Right lobe of liver (tissue), 6 donors: ENCODE measurements at regions not wholly inside any gene's neighbourhood (a gene's known extent, or its start where the extent isn't known, plus 50 kb on each side); places are given as distances from the start of the nearest gene placed in this dataset.

Experiments
- ATAC-seq, 4 donors: fragments of 200-7000 bp; cut with Tn5 transposase; one replicate each; pipeline ENCODE4 v1.9.1; 2020; ENCODE audit warnings: mild to moderate bottlenecking in 4 of 4, moderate library complexity in 4 of 4
- DNase-seq, 3 donors: peaks; one replicate each; pipeline ENCODE4 v3.0.0-alpha.2; 2020
- H3K27ac ChIP-seq, 3 donors: fragments of 200-600 bp; one replicate each; pipeline ENCODE4 v1.8.0; 2022
- H3K27me3 ChIP-seq, 2 donors: fragments of 200-600 bp; one replicate each; pipeline ENCODE4 v1.8.0; 2022
- H3K36me3 ChIP-seq, 4 donors: fragments of 200-600 bp; sonication (generic) in 1 of 4; one replicate each; pipeline versions ENCODE4 v1.5.1 to v1.8.0; 2017 to 2022; ENCODE audit warnings: control low read depth in 1 of 4
- H3K4me1 ChIP-seq, 4 donors: fragments of 200-600 bp; sonication (generic) in 1 of 4; one replicate each; pipeline versions ENCODE4 v1.5.1 to v1.8.0; 2017 to 2022; ENCODE audit warnings: control low read depth in 1 of 4
- H3K4me3 ChIP-seq, 3 donors: fragments of 200-600 bp; one replicate each; pipeline ENCODE4 v1.8.0; 2022
- H3K9me3 ChIP-seq, 4 donors: fragments of 200-600 bp; sonication (generic) in 1 of 4; one replicate each; pipeline versions ENCODE4 v1.5.1 to v1.8.0; 2017 to 2022; ENCODE audit warnings: control low read depth in 1 of 4
- POLR2A ChIP-seq: fragments of 450-650 bp; IDR thresholded peaks from one replicate; pipeline ENCODE4 v1.6.1; 2017; ENCODE audit warnings: antibody characterized with exemption, mild to moderate bottlenecking
- WGBS: methylation state at CpG from one replicate; pipeline ENCODE4 v1.1.6; 2018; ENCODE audit warnings: low coverage, low lambda C conversion rate; ENCODE audit not compliant: insufficient coverage; ENCODE audit errors: missing lambda C conversion rate; 5-methylcytosine and 5-hydroxymethylcytosine counted together
- intact Hi-C, 2 donors: fragments of 100-400 bp; cut with DNase I; formaldehyde crosslinking; loops; one replicate each; pipeline versions ENCODE4 v1.11.2 to v1.14.1; 2022
- TF ChIP-seq, protein P1 (sequence below), 4 donors: fragments of 200-600 bp in 3 of 4; fragments of 450-650 bp in 1 of 4; IDR thresholded peaks; one replicate each; pipeline versions ENCODE4 v1.5.1 to v1.8.0; 2016 to 2022; ENCODE audit warnings: antibody characterized with exemption in 4 of 4, mild to moderate bottlenecking in 2 of 4
- donor health status: DM: no; HTN: yes; CAD: no.
- donor health status: DM: no; HTN: no; CAD: no.
- donor health status: DM: no; HTN: no; CAD: no.
- donor health status: DM: no; HTN: yes; CAD: no.
- donor health status: DM: no; HTN: yes; CAD: no.

DNA sequence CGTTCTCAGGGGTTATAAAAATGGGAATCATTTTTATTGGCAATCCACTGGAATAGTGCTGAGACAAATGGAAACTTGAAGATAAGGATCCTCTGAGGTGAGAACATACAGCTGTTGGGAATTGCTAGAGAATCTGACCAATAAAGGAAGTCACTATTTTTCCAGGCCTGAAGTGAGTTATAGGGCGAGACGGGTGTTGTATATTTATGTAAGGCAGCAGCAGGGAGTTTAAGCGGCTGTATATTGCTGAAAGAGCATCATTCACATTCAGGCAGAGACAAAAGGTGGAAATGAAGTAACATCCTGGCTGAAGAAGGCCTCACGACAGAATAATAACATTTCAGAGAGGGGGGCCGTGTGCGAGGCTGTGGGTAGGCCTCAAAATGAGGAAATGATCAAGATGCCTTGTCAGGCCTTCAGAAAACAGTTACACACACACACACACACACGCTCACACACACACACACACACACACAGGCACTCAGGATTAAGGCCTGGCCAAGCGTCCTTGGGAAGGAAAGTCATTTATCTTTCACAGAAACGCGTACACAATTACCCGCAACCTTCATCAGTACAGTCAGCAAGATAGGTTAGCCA lies 964.9 kb upstream of the NR2F2 start:
- TF ChIP-seq, protein P1, sequence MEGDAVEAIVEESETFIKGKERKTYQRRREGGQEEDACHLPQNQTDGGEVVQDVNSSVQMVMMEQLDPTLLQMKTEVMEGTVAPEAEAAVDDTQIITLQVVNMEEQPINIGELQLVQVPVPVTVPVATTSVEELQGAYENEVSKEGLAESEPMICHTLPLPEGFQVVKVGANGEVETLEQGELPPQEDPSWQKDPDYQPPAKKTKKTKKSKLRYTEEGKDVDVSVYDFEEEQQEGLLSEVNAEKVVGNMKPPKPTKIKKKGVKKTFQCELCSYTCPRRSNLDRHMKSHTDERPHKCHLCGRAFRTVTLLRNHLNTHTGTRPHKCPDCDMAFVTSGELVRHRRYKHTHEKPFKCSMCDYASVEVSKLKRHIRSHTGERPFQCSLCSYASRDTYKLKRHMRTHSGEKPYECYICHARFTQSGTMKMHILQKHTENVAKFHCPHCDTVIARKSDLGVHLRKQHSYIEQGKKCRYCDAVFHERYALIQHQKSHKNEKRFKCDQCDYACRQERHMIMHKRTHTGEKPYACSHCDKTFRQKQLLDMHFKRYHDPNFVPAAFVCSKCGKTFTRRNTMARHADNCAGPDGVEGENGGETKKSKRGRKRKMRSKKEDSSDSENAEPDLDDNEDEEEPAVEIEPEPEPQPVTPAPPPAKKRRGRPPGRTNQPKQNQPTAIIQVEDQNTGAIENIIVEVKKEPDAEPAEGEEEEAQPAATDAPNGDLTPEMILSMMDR (IDR thresholded peaks at IDR 0.05) = no peak
- no peak for TF ChIP-seq POLR2A
- no peaks in the 10 kb centered on the region for H3K4me1 ChIP-seq
- H3K27me3 ChIP-seq = no peaks in the 10 kb centered on the region
- H3K36me3 ChIP-seq = no peaks in the 10 kb centered on the region
- ATAC-seq (peak; percentile 73 to 91 (median 86)), DNase-seq (peak in 1 of 3 donors; percentile 20)
- intact Hi-C loops = loop anchor here in 1 of 2 donors (10.0 kb wide), 1 partner anchor 459 kb away; no protein-coding TSS in a partner anchor
- H3K27ac ChIP-seq = peak overlapping the region in 2 of 3 donors; percentile 8 to 28
- H3K9me3 ChIP-seq = no peaks in the 10 kb centered on the region
- WGBS = 49% methylated on average over 12 of the region's 12 CpGs
- H3K4me3 ChIP-seq = no peak overlapping the region

DNA sequence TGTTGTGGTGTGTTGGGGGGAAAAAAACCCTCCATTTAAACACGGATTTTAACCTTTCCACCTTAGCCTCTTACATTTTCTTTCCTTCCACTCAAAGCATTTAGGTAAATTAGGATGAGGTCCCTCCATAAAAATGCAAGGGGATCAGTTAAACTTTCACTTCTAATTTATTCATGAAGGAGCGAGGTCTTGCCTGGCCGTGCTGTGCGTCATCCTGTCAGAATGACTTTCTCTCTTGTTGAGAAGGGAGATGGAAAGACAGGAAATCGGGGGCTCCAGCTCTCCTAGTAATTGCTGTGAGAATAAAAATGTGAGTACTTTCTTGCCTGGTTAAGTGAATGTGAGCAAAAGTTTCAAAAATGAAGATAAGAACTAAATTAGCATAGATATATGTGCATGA lies 962.3 kb upstream of the NR2F2 start:
- Histone ChIP-seq H3K27me3 (no peaks in the 10 kb centered on the region), H3K27ac (no peak overlapping the region), H3K9me3 (no peaks in the 10 kb centered on the region), H3K36me3 (no peaks in the 10 kb centered on the region), H3K4me3 (no peak overlapping the region), H3K4me1 (no peaks in the 10 kb centered on the region)
- intact Hi-C loops = loop anchor here in 1 of 2 donors (10.0 kb wide), 1 partner anchor 457 kb away; no protein-coding TSS in a partner anchor
- DNase-seq = no peak
- peak in 1 of 4 donors; percentile 15 for ATAC-seq
- TF ChIP-seq POLR2A = no peak
- TF ChIP-seq, protein P1 (IDR thresholded peaks at IDR 0.05) = no peak
- WGBS = 32% methylated on average over 5 of the region's 5 CpGs

DNA sequence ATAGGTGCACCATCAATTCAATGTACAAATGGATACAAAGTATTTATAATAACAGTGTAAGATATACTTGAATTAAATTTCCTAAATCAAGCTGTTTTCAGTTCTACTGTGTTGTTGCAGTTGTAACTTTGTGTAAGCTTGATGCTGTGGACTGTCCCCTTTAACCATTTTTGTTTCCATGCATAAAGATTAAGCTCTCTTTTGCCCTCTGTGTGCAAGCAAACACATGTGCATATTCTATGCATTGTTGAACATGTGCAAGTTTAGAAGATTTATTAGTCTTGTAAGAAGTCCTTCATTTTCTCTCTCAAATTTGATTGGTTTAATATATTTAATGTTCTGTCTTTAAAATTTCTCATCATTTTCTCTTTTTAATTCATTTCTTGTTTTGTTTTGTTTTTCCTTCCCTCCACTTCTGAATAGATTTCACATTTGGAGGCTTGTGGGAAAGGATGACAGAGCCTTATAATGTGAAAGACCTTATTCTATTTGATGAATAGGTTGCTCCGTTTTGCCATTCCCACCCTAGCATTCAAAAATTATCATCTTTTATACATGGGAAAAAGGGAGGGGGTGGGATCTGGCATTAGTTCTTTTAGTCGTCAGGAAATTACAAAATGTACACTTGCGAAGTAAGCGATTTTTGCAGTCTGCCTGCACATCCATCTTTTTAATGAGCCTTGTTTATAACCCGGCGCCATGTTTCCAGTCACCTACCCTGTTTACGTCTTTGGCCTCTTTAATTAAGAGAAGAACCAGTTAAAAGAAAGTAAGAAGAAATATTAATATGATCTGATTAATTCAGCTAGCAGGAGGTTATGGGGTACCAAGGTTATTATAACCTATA lies 961.5 kb upstream of the NR2F2 start:
- no peaks in the 10 kb centered on the region for H3K9me3 ChIP-seq
- WGBS = 59% methylated on average over 7 of the region's 7 CpGs
- no peaks in the 10 kb centered on the region for H3K4me1 ChIP-seq
- TF ChIP-seq, protein P1 (IDR thresholded peaks at IDR 0.05) = no peak
- no peak for TF ChIP-seq POLR2A
- intact Hi-C loops = loop anchor here in 1 of 2 donors (10.0 kb wide), 1 partner anchor 456 kb away; no protein-coding TSS in a partner anchor
- H3K4me3 ChIP-seq = no peak overlapping the region
- DNase-seq = no peak
- no peaks in the 10 kb centered on the region for H3K36me3 ChIP-seq
- H3K27ac ChIP-seq = no peak overlapping the region
- no peaks in the 10 kb centered on the region for H3K27me3 ChIP-seq
- ATAC-seq = no peak

- WGBS = 75% methylated on average over 1 of the region's 2 CpGs
- intact Hi-C loops = no loop called here
Observed at GRCh38 chr15:95370291-95370690, 960.2 kb upstream of the NR2F2 start.

More at GRCh38 chr15:95370291-95370690, 960.2 kb upstream of the NR2F2 start:
- Histone ChIP-seq H3K27me3 (no peaks in the 10 kb centered on the region), H3K9me3 (no peaks in the 10 kb centered on the region), H3K36me3 (no peaks in the 10 kb centered on the region), H3K4me3 (no peak overlapping the region), H3K27ac (no peak overlapping the region), H3K4me1 (no peaks in the 10 kb centered on the region)
- ATAC-seq (no peak), DNase-seq (no peak)
- TF ChIP-seq POLR2A = no peak
- TF ChIP-seq, protein P1 (IDR thresholded peaks at IDR 0.05) = no peak
